NCI-H1417 treated with DMSO at 0.1 percent for 48 hours (cell line): ENCODE measurements at regions not wholly inside any gene's neighbourhood (a gene's known extent, or its start where the extent isn't known, plus 50 kb on each side); places are given as distances from the start of the nearest gene placed in this dataset.
"Not testable (repeated sequence)": the region's sequence is repeated elsewhere in the genome, so short reads cannot be mapped to it uniquely, and the experiment has no call there.

ENCODE experiments used
- DNase-seq: peaks from one replicate; lab custom pipeline; 2025; lab: John Stamatoyannopoulos, UW

DNA sequence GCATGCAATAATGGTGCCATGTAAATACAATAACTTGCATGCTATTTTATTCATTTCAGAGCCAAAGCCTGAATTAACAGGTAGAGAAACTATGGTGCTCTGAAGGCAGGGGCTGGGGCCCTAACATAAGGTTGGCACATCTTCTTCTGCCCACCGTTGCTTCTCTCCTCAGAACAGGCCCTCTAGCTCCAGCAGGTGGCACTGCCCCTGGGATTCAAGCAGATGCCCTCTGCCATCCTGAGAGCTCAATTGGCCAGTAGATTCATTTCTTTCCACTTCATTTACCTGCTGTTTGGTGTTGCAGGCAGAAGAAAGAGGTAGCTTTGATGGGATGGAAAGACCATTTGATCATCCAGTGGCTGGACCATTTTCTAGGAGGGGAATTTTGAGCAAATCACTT, 130.5 kb downstream of the FOXB1 start:
- DNase-seq: no peak

GRCh38 chr15:60135961-60136360, 131.8 kb downstream of the FOXB1 start:
- DNase-seq: no peak

GRCh38 chr15:60137711-60138396, 133.7 kb downstream of the FOXB1 start:
- no peak for DNase-seq

- no peak for DNase-seq
Observed at GRCh38 chr15:60138397-60138968, 134.4 kb downstream of the FOXB1 start.

GRCh38 chr15:60152386-60152785, 148.3 kb downstream of the FOXB1 start:
- DNase-seq: no peak

GRCh38 chr15:60154764-60155325, 150.7 kb downstream of the FOXB1 start:
- DNase-seq: no peak

GRCh38 chr15:60155661-60156060, 151.6 kb downstream of the FOXB1 start:
- no peak for DNase-seq

- DNase-seq: no peak
Observed at GRCh38 chr15:60160909-60161308, 156.8 kb downstream of the FOXB1 start.

GRCh38 chr15:60161704-60162103, 157.6 kb downstream of the FOXB1 start:
- no peak for DNase-seq

- DNase-seq: no peak
Observed at GRCh38 chr15:60162251-60162967, 158.3 kb downstream of the FOXB1 start.

GRCh38 chr15:60162968-60163355, 158.9 kb downstream of the FOXB1 start:
- DNase-seq: no peak

GRCh38 chr15:60165111-60165510, 161.0 kb downstream of the FOXB1 start:
- no peak for DNase-seq

DNA sequence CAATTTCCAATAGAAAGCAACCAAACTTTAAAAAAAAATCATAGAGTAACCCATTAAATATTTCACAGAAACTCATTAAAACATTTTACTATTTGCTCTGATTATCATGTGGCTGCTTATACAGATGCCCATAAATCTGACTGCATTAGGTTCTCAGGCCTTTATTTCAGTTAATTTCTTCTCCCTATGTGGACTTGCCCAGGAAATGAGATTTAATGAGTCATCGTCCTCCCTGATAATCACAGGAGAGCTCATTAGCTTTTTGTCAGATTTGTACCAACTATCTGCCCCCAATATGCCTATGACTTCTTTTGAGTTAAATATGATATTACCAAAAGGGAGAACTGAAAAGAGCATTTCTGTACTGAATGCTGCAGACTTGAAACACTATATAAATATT, 168.0 kb downstream of the FOXB1 start:
- no peak for DNase-seq

GRCh38 chr15:60179786-60180391, 175.8 kb downstream of the FOXB1 start:
- DNase-seq: peak; percentile 5

- DNase-seq: not testable (repeated sequence)
Observed at GRCh38 chr15:60181957-60182356, 177.8 kb downstream of the FOXB1 start.

DNA sequence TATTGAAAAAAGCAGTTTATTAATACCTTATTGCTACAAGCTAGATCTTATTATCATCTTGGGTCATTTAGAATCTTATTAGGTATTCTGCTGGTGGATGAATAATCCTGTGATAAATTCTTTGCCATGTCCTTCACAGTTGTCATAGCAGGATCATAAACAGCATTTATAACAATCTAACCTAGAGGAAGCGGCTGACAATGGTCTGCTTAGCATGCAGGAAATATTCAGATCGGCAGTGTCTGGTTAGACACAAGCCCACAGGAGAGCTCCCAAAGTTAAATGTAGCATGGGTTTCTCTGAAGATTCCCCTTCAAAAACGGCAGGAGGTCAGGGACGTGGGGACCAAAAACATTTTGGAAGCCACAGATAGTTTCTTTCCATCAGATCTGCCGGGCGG, 179.3 kb downstream of the FOXB1 start:
- no peak for DNase-seq

DNA sequence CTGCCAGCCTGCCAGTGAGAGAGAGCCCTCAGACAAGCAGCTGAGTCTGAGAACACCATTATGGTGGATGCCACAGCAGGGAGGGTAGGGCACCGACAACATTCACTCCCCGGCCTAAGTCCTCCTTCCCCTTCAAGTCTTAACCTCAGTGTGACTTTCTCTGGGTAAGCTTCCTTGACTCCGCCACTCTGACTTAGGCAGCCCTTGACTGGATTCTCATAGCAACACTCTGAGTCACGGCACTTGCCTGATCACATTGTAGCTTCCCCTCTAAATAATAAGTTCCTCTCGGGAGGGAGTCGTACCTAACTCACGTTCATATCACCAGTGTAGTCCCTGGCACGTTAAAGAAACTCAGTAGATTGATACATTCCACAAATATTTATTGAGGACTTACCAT, 180.5 kb downstream of the FOXB1 start:
- DNase-seq: no peak

- DNase-seq: no peak
Observed at GRCh38 chr15:60191016-60191415, 186.9 kb downstream of the FOXB1 start.

GRCh38 chr15:60191821-60192220, 187.7 kb downstream of the FOXB1 start:
- DNase-seq: no peak

- DNase-seq: no peak
Observed at GRCh38 chr15:60195611-60196010, 191.5 kb downstream of the FOXB1 start.

DNA sequence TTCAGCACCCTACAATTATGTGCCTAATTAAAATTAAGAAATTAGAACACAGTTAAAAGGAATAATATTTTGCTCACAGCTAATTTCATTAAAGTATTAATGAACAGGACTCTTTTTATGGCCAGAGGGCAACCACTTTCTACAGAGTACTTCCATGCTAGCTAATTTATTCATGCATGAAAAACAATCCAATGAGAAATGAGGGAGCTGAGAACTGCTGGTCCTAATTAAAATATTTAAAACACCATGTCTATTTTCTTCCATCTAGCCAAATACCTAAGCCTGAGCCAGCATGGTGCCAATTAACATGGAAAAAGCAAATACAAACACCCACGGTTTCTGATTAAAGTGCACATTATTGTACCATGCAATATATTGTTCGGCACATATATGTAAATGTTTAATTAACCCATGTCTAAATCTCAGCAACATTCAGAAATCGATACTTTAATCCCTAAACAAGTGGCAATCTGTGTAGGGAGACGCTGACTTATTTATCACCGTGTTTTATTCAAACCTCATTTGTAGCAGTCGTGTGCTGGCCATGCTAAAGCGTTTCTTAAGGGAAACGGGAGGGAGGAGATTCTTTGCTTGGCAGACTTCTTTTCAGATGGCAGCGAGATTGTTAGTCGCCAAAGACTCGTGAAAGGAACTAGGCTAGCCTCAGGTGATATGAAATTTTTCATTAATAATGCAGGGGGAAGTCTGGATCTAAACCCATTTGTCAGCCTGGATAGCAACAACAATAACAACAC, 193.5 kb downstream of the ANXA2 start:
- no peak for DNase-seq

DNA sequence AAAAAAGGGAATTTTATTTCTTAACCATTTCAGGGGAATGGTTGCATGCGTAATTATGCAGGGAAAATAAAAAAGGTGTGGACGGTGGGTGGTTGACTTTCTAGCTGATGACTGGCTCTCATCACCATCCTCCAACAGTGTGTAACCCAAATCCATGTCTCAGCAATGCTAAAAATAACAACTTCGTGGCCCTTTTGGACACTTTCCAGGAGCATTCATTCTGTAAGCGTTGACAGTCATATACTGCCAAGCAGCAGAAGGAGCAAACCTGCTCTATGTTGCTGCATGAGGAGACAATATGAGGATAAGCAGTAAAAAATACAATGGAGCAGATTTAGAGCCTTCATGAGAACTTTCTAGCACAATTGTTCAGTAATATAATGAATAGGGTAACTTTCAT, 189.1 kb downstream of the ANXA2 start:
- no peak for DNase-seq
